SJSA1 (cell line): ENCODE measurements at regions not wholly inside any gene's neighbourhood (a gene's known extent, or its start where the extent isn't known, plus 50 kb on each side); places are given as distances from the start of the nearest gene placed in this dataset.

Experiments used
- DNase-seq, 2 experiments: peaks; one replicate each; pipeline ENCODE4 v3.0.0-alpha.2; 2015 to 2020; ENCODE audit warnings: low spot score in 2 of 2, low read depth in 1 of 2
- H3K27ac ChIP-seq: fragments of 250-450 bp; sonication (Bioruptor Pico); 2 replicates; pipeline ENCODE4 v1.5.1; 2020; ENCODE audit warnings: mild to moderate bottlenecking, moderate library complexity
- H3K27me3 ChIP-seq: fragments of 250-450 bp; sonication (Bioruptor Pico); replicated peaks from 2 replicates; pipeline ENCODE4 v1.5.1; 2020; ENCODE audit warnings: mild to moderate bottlenecking, moderate library complexity
- H3K36me3 ChIP-seq: fragments of 250-450 bp; sonication (Bioruptor Pico); 2 replicates; pipeline ENCODE4 v1.5.1; 2020; ENCODE audit warnings: mild to moderate bottlenecking
- H3K4me1 ChIP-seq: fragments of 250-450 bp; sonication (Bioruptor Pico); replicated peaks from 2 replicates; pipeline ENCODE4 v1.6.1; 2021; ENCODE audit warnings: mild to moderate bottlenecking
- H3K4me3 ChIP-seq: fragments of 250-450 bp; sonication (Bioruptor Pico); 2 replicates; pipeline ENCODE4 v1.5.1; 2020; ENCODE audit warnings: mild to moderate bottlenecking
- H3K9me3 ChIP-seq: fragments of 250-450 bp; sonication (Bioruptor Pico); replicated peaks from 2 replicates; pipeline ENCODE4 v1.5.1; 2020; ENCODE audit warnings: mild to moderate bottlenecking

DNA sequence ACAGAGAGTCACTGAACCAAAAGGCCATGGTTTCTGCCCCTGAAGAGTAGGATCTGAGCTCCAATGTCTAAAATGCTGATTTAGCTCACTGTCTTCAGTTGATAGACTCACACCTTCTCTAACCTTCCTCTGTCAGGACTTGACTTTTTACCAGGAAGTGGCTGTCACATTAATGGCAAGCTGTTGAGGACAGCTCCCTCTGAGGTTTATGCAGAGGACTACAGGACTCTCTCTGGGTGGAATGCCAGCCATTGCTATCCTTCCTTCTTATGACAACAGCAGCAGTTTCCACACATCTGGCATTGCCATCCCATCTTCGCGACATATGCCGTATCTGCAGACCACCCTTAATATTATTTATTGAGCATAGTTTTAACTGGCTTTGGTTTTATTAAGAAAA lies 103.8 kb upstream of the PRICKLE2 start:
- Histone ChIP-seq H3K9me3 (no peaks in the 10 kb centered on the region), H3K4me1 (peaks cover 24% of the 10 kb centered on the region), H3K4me3 (no peak overlapping the region), H3K27me3 (no peaks in the 10 kb centered on the region), H3K27ac (no peak overlapping the region), H3K36me3 (no peaks in the 10 kb centered on the region)
- no peak for DNase-seq

DNA sequence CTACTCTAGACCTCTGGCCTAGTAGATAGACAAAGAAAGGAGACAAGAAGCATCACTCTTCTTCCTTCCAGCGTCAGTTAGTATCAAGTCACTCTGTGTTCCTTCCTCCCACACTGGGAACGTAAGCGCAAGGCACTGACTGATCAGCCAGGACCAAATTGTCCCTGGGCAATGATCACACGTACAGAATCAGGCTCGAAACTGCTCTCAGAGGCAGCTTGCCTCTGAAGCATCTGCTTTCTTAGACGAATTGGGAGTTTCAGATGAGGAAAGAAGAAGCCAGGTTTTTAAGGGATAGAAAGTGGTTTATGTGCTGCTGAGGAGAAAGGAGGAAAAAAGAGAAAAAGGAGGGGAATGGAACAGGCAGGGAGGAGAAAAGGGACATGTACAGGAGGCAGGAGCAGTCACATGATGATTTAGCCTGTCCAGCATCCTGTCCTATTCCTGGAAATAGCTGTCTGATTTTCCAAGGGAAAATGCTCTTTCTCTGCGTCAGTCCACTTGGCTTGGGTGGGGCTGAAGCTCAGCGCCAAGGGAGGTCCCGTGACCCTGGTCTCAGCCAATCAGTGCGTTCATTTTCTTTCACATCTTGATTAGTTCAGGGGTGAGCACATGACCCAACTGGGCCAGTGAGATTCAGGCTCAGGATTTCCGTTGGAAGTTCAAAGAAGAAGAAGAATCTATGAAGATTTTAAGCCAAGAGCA lies 102.0 kb upstream of the PRICKLE2 start:
- Histone ChIP-seq H3K36me3 (no peaks in the 10 kb centered on the region), H3K27me3 (no peaks in the 10 kb centered on the region), H3K4me3 (no peak overlapping the region), H3K4me1 (peaks cover 14% of the 10 kb centered on the region), H3K9me3 (no peaks in the 10 kb centered on the region), H3K27ac (no peak overlapping the region)
- DNase-seq: no peak

DNA sequence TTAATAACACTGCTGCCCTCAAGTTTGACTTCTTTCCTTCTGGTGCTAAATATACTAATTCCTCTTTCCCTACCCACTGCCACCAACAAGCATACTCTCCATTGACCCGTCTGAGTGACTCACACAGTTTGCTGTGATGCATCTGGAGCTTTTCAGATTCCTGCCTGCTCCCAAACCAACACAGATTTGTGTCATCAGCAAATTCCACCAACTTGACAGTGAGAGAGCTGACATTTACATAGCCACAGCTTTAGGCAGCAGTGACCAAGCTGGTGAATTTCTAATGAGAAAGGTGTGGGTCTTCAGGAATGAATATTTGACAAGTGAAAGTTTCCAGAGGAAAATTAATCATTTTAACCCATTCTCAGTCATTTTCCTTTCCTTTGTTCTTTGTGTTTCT lies 96.5 kb upstream of the PRICKLE2 start:
- Histone ChIP-seq H3K9me3 (no peaks in the 10 kb centered on the region), H3K4me3 (no peak overlapping the region), H3K27ac (peak overlapping the region; percentile 6; the same call in 1 of the 2 replicates), H3K36me3 (no peaks in the 10 kb centered on the region), H3K4me1 (peaks cover 34% of the 10 kb centered on the region), H3K27me3 (no peaks in the 10 kb centered on the region)
- DNase-seq: peak; percentile 70 to 73

DNA sequence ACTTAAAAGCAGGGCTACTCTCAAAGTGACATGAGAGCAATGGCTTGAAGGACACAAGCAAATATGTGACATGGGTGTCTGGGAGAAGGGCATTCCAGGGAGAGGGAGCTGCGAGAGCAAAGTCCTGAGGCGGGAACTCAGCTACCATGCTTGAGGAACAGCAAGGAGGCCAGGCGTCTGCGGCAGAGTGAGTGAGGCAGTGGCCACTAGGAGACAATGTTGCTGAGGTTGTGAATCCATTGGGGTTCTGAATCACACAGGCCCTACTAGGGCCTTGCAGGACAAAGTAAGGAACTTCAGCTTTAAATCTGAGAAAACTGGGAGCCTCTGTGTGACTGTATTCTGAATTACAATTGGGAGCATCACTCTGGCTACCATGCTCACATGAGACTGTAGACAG lies 94.1 kb upstream of the PRICKLE2 start:
- Histone ChIP-seq H3K4me3 (no peak overlapping the region), H3K27me3 (no peaks in the 10 kb centered on the region), H3K9me3 (no peaks in the 10 kb centered on the region), H3K36me3 (no peaks in the 10 kb centered on the region), H3K4me1 (peaks cover 35% of the 10 kb centered on the region), H3K27ac (no peak overlapping the region)
- no peak for DNase-seq

DNA sequence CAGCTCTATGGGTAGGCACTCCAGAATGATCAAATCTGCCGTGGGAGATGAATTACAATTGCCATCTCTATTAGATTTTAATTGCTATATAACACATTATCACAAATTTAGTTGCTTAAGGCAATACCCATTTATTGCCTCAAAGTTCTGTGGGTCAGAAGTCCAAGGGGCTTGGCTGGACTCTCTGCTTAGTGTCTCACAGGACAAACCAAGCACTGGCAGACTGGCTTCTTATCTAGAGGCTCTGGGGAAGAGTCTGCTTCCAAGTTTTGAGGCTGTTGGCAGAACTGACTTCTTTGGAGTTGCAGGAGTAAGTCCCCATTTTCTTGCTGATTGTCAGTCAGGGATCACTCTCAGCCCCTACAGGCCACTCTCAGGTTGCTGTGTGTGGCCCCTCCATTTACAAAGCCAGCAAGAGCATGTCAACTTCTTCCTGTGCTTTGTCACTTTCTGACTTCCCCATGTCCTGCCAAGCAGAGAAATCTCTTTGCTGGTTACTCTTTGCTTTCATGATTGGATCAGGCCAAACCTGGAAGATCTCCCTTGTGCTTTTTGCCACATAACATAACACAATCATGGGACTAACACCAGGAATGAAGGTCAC lies 93.5 kb upstream of the PRICKLE2 start:
- Histone ChIP-seq H3K27ac (no peak overlapping the region), H3K4me1 (peaks cover 35% of the 10 kb centered on the region), H3K9me3 (no peaks in the 10 kb centered on the region), H3K27me3 (no peaks in the 10 kb centered on the region), H3K4me3 (no peak overlapping the region), H3K36me3 (no peaks in the 10 kb centered on the region)
- no peak for DNase-seq

DNA sequence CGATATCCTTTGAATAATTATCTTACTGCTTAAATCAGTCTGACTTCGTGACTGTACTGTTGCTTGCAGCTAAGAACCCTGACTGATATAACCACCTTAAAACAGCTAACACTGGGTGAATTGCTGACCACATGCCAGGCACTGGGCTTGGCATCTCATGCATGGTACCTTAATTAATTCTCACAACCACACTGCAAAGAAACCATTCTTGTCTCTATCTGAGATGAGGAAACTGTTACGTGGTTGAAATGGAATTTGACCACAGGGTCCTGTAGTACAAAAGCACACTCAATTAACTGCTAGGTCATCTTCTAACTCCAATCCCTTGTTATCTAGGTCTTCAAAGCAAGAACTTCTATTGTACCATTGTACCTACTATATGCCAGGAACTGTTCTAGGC lies 92.7 kb upstream of the PRICKLE2 start:
- Histone ChIP-seq H3K27me3 (no peaks in the 10 kb centered on the region), H3K4me1 (peaks cover 35% of the 10 kb centered on the region)
- DNase-seq: peak in 1 of 2 experiments; percentile 20

DNA sequence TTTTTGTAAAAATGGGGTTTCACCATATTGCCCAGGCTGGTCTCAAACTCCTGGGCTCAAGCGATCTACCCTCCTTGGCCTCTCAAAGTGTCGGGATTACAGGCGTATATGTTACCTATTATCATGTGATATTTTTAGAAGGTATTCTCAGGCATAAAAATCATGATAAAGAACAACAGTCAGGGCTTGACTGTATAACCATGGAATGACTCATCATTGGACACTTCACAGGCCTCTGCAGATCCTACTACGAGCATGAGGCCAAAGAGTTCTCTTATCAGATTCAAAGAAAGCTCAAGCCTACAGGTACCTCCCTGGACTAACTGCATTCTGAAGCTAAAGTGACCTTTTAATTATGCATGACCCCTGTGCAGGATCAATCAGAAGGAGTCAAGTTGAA lies 91.7 kb upstream of the PRICKLE2 start:
- no peak overlapping the region for H3K4me3 ChIP-seq
- no peaks in the 10 kb centered on the region for H3K9me3 ChIP-seq
- no peaks in the 10 kb centered on the region for H3K27me3 ChIP-seq
- no peaks in the 10 kb centered on the region for H3K36me3 ChIP-seq
- no peak overlapping the region for H3K27ac ChIP-seq
- DNase-seq: no peak
- peaks cover 31% of the 10 kb centered on the region for H3K4me1 ChIP-seq

More for the DNA sequence above, 92.7 kb upstream of the PRICKLE2 start:
- Histone ChIP-seq H3K27ac (no peak overlapping the region), H3K36me3 (no peaks in the 10 kb centered on the region), H3K4me3 (no peak overlapping the region), H3K9me3 (no peaks in the 10 kb centered on the region)

DNA sequence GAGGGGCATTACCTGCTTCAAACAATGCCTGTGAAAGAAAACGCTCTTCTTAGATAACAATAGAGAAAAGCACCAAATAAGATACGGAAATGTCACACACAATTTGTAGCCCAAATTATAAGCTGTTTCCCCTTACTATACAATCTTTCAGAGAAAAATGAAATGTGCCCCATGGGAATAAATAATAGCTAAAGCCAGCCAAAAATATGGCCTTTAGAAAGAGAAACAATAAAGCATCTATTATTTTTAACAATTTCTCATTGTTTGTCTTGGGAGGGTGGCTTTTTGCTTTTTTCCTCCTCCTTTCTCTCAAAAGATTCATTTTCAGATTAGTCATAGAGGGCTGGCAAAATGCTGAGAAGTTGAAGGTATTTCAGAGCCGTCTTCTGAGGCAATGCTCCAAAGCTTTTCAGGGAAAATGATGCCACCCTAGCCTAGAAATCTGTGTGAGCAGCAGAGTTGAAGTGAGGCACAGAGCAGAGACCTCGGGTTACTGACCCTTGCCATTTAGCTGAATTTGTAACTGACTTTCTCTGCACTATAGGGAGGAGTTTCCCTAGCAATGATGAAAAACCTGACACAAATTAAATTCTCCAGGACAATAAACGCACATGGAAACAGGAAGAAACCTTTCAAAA lies 86.3 kb upstream of the PRICKLE2 start:
- peaks cover 10% of the 10 kb centered on the region for H3K4me1 ChIP-seq
- no peaks in the 10 kb centered on the region for H3K27me3 ChIP-seq
- H3K4me3 ChIP-seq: no peak overlapping the region
- peak in 1 of 2 experiments; percentile 20 for DNase-seq
- no peaks in the 10 kb centered on the region for H3K36me3 ChIP-seq
- H3K27ac ChIP-seq: peak overlapping the region; percentile 12; the same call in 1 of the 2 replicates
- no peaks in the 10 kb centered on the region for H3K9me3 ChIP-seq

DNA sequence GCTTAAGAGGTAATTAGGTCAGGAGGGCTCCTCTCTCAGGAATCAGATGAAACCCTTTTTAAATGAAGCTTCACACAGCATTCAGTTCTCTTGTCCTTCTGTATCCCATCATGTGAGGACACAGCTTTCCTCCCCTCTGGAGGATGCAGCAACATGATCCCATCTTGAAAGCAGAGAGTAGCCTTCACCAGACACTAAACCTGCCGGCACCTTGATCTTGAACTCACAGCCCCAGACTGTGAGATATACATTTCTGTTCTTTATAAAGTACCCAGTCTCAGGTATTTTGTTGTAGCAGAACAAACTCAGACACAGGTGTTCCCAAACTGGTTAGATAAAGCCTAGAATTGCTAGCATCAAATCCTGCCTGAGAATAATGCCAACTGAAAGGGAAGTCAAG lies 83.7 kb upstream of the PRICKLE2 start:
- Histone ChIP-seq H3K27ac (no peak overlapping the region), H3K36me3 (no peaks in the 10 kb centered on the region), H3K4me3 (no peak overlapping the region), H3K9me3 (no peaks in the 10 kb centered on the region), H3K27me3 (no peaks in the 10 kb centered on the region), H3K4me1 (peaks cover 10% of the 10 kb centered on the region)
- no peak for DNase-seq

DNA sequence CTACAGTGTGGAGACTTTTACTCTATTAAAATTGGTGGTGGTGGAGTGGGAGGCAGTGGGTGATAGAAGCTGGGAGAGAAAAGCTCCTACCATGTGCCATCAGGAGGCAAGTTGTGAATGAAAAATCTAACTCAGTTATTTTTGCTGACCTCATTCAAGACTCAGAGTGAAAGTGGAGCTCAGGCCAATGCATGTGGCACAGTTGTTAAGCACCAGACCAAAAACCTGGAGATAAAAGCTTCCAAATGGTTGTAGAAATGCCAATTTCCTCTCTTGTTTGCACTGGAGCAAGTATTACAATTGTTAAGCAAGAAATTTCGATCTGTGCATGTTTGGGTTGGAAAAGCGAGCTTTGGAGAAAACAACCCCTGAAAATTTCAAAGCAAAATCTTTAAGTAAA lies 81.5 kb upstream of the PRICKLE2 start:
- DNase-seq: no peak
- Histone ChIP-seq H3K9me3 (no peaks in the 10 kb centered on the region), H3K4me1 (peaks cover 6% of the 10 kb centered on the region), H3K36me3 (no peaks in the 10 kb centered on the region), H3K27me3 (no peaks in the 10 kb centered on the region), H3K27ac (no peak overlapping the region), H3K4me3 (no peak overlapping the region)

DNA sequence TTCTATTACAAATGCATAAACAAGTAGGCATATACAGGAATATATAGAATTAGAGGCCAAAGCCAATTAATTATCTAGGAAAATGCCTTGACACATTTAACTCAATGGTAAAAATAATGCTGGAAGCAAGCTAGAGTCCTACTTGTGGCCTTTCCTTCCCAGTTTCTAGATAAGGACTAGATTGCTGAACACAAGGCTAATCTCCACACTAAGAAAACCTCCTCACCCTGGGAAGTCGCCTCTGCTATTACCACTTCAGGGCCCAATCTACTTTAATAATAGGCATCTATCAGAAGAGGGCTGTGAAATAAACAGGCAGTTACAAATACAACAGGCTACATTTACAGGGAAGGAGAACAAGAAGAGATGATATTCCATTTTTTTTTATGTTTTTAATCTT lies 80.5 kb upstream of the PRICKLE2 start:
- Histone ChIP-seq H3K36me3 (no peaks in the 10 kb centered on the region), H3K27me3 (no peaks in the 10 kb centered on the region), H3K9me3 (no peaks in the 10 kb centered on the region), H3K27ac (no peak overlapping the region), H3K4me3 (no peak overlapping the region), H3K4me1 (peaks cover 9% of the 10 kb centered on the region)
- no peak for DNase-seq

DNA sequence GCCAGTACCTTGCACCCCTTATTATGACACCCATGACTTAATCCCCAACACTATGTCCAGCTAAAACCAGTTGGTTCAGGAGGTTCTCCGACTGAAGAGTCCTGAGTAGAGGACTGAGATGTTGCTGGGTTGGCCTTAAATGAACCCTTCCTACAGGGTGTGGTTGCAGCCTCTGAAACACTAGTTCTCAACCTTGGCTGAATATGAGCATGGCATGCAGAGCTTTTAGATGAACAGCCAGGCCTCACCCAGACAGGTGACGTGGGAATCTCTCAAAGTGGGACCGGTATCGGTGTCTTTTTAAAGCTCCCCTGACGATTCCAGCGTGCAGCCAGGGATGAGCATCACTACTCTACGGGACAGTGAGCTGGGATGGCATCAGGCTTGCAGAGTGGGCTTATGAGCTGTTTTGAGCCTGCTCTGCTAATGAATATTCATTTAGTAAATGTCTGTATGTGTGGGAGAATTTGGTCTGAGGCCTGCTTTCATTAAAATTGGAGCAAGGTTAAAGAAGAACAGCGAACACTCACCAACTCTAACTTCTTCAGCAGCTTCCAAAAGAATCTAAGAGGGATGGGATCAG lies 79.7 kb upstream of the PRICKLE2 start:
- Histone ChIP-seq H3K27ac (no peak overlapping the region), H3K36me3 (no peaks in the 10 kb centered on the region), H3K4me1 (peaks cover 16% of the 10 kb centered on the region), H3K9me3 (no peaks in the 10 kb centered on the region), H3K4me3 (no peak overlapping the region), H3K27me3 (no peaks in the 10 kb centered on the region)
- no peak for DNase-seq

DNA sequence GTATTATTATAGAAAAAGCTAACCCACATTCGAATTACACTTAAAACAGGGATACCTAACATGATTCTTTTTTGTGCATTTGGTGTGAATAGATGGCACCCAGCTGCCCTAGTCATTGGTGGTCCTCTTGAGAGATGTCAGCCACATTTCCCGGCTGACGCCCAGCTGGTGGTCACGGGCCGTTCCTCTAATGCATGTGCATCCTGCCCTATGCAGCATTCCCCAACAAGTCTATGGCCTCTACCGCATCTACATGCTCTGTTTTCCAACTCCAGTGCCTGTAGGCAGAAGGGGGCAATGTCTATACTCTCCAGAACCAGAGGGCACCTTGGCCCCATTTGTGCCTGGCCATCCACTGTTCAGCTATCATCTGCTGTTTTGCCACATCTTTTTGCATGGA lies 78.6 kb upstream of the PRICKLE2 start:
- H3K9me3 ChIP-seq: no peaks in the 10 kb centered on the region
- peaks cover 22% of the 10 kb centered on the region for H3K4me1 ChIP-seq
- no peak overlapping the region for H3K4me3 ChIP-seq
- DNase-seq: no peak
- no peak overlapping the region for H3K27ac ChIP-seq
- H3K27me3 ChIP-seq: no peaks in the 10 kb centered on the region
- H3K36me3 ChIP-seq: no peaks in the 10 kb centered on the region

DNA sequence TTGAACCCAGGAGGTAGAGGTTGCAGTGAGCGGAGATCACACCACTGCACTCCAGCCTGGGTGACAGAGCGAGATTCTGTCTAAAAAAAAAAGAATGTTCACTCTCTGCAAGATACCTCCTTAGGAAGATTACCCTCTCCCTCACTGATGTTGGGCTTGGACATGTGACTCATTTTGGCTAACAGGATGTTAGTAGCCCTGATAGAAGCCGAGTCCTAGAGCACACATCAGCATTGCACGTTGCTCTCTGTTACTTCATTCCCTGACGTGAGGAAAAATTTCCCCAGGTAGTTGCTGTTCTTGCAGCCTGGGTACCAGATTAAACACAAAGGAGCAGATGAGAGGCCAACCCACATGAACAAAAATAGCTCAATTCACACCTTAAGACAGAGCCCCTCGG lies 78.1 kb upstream of the PRICKLE2 start:
- H3K9me3 ChIP-seq: no peaks in the 10 kb centered on the region
- H3K27me3 ChIP-seq: no peaks in the 10 kb centered on the region
- H3K4me1 ChIP-seq: peaks cover 24% of the 10 kb centered on the region
- no peak overlapping the region for H3K4me3 ChIP-seq
- H3K27ac ChIP-seq: no peak overlapping the region
- no peak for DNase-seq
- no peaks in the 10 kb centered on the region for H3K36me3 ChIP-seq
